ENCODE measurements at regions not wholly inside any gene's neighbourhood (a gene's known extent, or its start where the extent isn't known, plus 50 kb on each side); places are given as distances from the start of the nearest gene placed in this dataset.

- Histone ChIP-seq H3K36me3 (ENCODE audit: insufficient read depth, low read length) (no peaks in the 10 kb centered on the region), H3K4me1 (ENCODE audit: insufficient read depth, low read length) (no peaks in the 10 kb centered on the region), H3K9ac (ENCODE audit: low read depth, low read length) (no peak overlapping the region), H3K9me3 (ENCODE audit: control insufficient read depth, insufficient read depth, low read length) (no peaks in the 10 kb centered on the region)
These were observed 436.4 kb downstream of the SLITRK5 start for GRCh38 chr13:88107570-88107969.

GRCh38 chr13:88112526-88112925 is 441.4 kb downstream of the SLITRK5 start:
- H3K4me1 ChIP-seq (ENCODE audit: insufficient read depth, low read length): no peaks in the 10 kb centered on the region
- no peak overlapping the region for H3K9ac ChIP-seq (ENCODE audit: low read depth, low read length)
- H3K36me3 ChIP-seq (ENCODE audit: insufficient read depth, low read length): no peaks in the 10 kb centered on the region
- no peaks in the 10 kb centered on the region for H3K9me3 ChIP-seq (ENCODE audit: control insufficient read depth, insufficient read depth, low read length)

- Histone ChIP-seq H3K4me1 (ENCODE audit: insufficient read depth, low read length) (no peaks in the 10 kb centered on the region), H3K9ac (ENCODE audit: low read depth, low read length) (no peak overlapping the region), H3K36me3 (ENCODE audit: insufficient read depth, low read length) (no peaks in the 10 kb centered on the region), H3K9me3 (ENCODE audit: control insufficient read depth, insufficient read depth, low read length) (no peaks in the 10 kb centered on the region)
These were observed 444.8 kb downstream of the SLITRK5 start for GRCh38 chr13:88115976-88116375.

GRCh38 chr13:88118952-88119351 is 447.8 kb downstream of the SLITRK5 start:
- Histone ChIP-seq H3K36me3 (ENCODE audit: insufficient read depth, low read length) (no peaks in the 10 kb centered on the region), H3K4me1 (ENCODE audit: insufficient read depth, low read length) (peaks cover 2% of the 10 kb centered on the region; the same call in 1 of the 2 replicates), H3K9me3 (ENCODE audit: control insufficient read depth, insufficient read depth, low read length) (no peaks in the 10 kb centered on the region), H3K9ac (ENCODE audit: low read depth, low read length) (no peak overlapping the region)

- peaks cover 12% of the 10 kb centered on the region; the same call in 1 of the 2 replicates for H3K4me1 ChIP-seq (ENCODE audit: insufficient read depth, low read length)
- H3K36me3 ChIP-seq (ENCODE audit: insufficient read depth, low read length): no peaks in the 10 kb centered on the region
- no peaks in the 10 kb centered on the region for H3K9me3 ChIP-seq (ENCODE audit: control insufficient read depth, insufficient read depth, low read length)
- H3K9ac ChIP-seq (ENCODE audit: low read depth, low read length): no peak overlapping the region
These were observed 453.0 kb downstream of the SLITRK5 start for GRCh38 chr13:88124142-88124541.

- Histone ChIP-seq H3K36me3 (ENCODE audit: insufficient read depth, low read length) (no peaks in the 10 kb centered on the region), H3K4me1 (ENCODE audit: insufficient read depth, low read length) (peaks cover 12% of the 10 kb centered on the region; the same call in 1 of the 2 replicates), H3K9me3 (ENCODE audit: control insufficient read depth, insufficient read depth, low read length) (no peaks in the 10 kb centered on the region), H3K9ac (ENCODE audit: low read depth, low read length) (no peak overlapping the region)
These were observed 453.9 kb downstream of the SLITRK5 start for GRCh38 chr13:88125055-88125454.

- no peaks in the 10 kb centered on the region for H3K9me3 ChIP-seq (ENCODE audit: control insufficient read depth, insufficient read depth, low read length)
- no peaks in the 10 kb centered on the region for H3K4me1 ChIP-seq (ENCODE audit: insufficient read depth, low read length)
- H3K36me3 ChIP-seq (ENCODE audit: insufficient read depth, low read length): no peaks in the 10 kb centered on the region
- H3K9ac ChIP-seq (ENCODE audit: low read depth, low read length): no peak overlapping the region
These were observed 465.1 kb downstream of the SLITRK5 start for GRCh38 chr13:88136098-88136790.

GRCh38 chr13:88142653-88143052 is 471.5 kb downstream of the SLITRK5 start:
- no peaks in the 10 kb centered on the region for H3K36me3 ChIP-seq (ENCODE audit: insufficient read depth, low read length)

GRCh38 chr13:88144580-88144979 is 473.4 kb downstream of the SLITRK5 start:
- Histone ChIP-seq H3K36me3 (ENCODE audit: insufficient read depth, low read length) (no peaks in the 10 kb centered on the region), H3K4me1 (ENCODE audit: insufficient read depth, low read length) (no peaks in the 10 kb centered on the region), H3K9ac (ENCODE audit: low read depth, low read length) (no peak overlapping the region), H3K9me3 (ENCODE audit: control insufficient read depth, insufficient read depth, low read length) (no peaks in the 10 kb centered on the region; the same call in 1 of the 2 replicates)

More at GRCh38 chr13:88142653-88143052, 471.5 kb downstream of the SLITRK5 start:
- Histone ChIP-seq H3K9ac (ENCODE audit: low read depth, low read length) (no peak overlapping the region), H3K4me1 (ENCODE audit: insufficient read depth, low read length) (no peaks in the 10 kb centered on the region), H3K9me3 (ENCODE audit: control insufficient read depth, insufficient read depth, low read length) (no peaks in the 10 kb centered on the region; the same call in 1 of the 2 replicates)

GRCh38 chr13:88153353-88153752 is 482.2 kb downstream of the SLITRK5 start:
- Histone ChIP-seq H3K4me1 (ENCODE audit: insufficient read depth, low read length) (no peaks in the 10 kb centered on the region), H3K9ac (ENCODE audit: low read depth, low read length) (no peak overlapping the region), H3K36me3 (ENCODE audit: insufficient read depth, low read length) (no peaks in the 10 kb centered on the region), H3K9me3 (ENCODE audit: control insufficient read depth, insufficient read depth, low read length) (no peaks in the 10 kb centered on the region)

GRCh38 chr13:88154001-88154400 is 482.8 kb downstream of the SLITRK5 start:
- no peaks in the 10 kb centered on the region for H3K4me1 ChIP-seq (ENCODE audit: insufficient read depth, low read length)
- no peaks in the 10 kb centered on the region for H3K9me3 ChIP-seq (ENCODE audit: control insufficient read depth, insufficient read depth, low read length)
- no peaks in the 10 kb centered on the region for H3K36me3 ChIP-seq (ENCODE audit: insufficient read depth, low read length)
- no peak overlapping the region for H3K9ac ChIP-seq (ENCODE audit: low read depth, low read length)

GRCh38 chr13:88162076-88162702 is 491.0 kb downstream of the SLITRK5 start:
- Histone ChIP-seq H3K4me1 (ENCODE audit: insufficient read depth, low read length) (no peaks in the 10 kb centered on the region), H3K36me3 (ENCODE audit: insufficient read depth, low read length) (no peaks in the 10 kb centered on the region), H3K9ac (ENCODE audit: low read depth, low read length) (no peak overlapping the region), H3K9me3 (ENCODE audit: control insufficient read depth, insufficient read depth, low read length) (no peaks in the 10 kb centered on the region)

- H3K9ac ChIP-seq (ENCODE audit: low read depth, low read length): no peak overlapping the region
- H3K4me1 ChIP-seq (ENCODE audit: insufficient read depth, low read length): no peaks in the 10 kb centered on the region
- no peaks in the 10 kb centered on the region for H3K9me3 ChIP-seq (ENCODE audit: control insufficient read depth, insufficient read depth, low read length)
- H3K36me3 ChIP-seq (ENCODE audit: insufficient read depth, low read length): no peaks in the 10 kb centered on the region
These were observed 505.1 kb downstream of the SLITRK5 start for GRCh38 chr13:88176231-88176630.

GRCh38 chr13:88183440-88183839 is 512.3 kb downstream of the SLITRK5 start:
- no peak overlapping the region for H3K9ac ChIP-seq (ENCODE audit: low read depth, low read length)
- H3K9me3 ChIP-seq (ENCODE audit: control insufficient read depth, insufficient read depth, low read length): no peaks in the 10 kb centered on the region
- no peaks in the 10 kb centered on the region for H3K36me3 ChIP-seq (ENCODE audit: insufficient read depth, low read length)
- H3K4me1 ChIP-seq (ENCODE audit: insufficient read depth, low read length): no peaks in the 10 kb centered on the region

GRCh38 chr13:88188986-88189385 is 517.8 kb downstream of the SLITRK5 start:
- Histone ChIP-seq H3K4me1 (ENCODE audit: insufficient read depth, low read length) (no peaks in the 10 kb centered on the region), H3K9me3 (ENCODE audit: control insufficient read depth, insufficient read depth, low read length) (no peaks in the 10 kb centered on the region)

More at GRCh38 chr13:88188986-88189385, 517.8 kb downstream of the SLITRK5 start:
- no peaks in the 10 kb centered on the region for H3K36me3 ChIP-seq (ENCODE audit: insufficient read depth, low read length)
- H3K9ac ChIP-seq (ENCODE audit: low read depth, low read length): no peak overlapping the region

All from ES-I3 (cell line).